ENCODE measurements at regions not wholly inside any gene's neighbourhood (a gene's known extent, or its start where the extent isn't known, plus 50 kb on each side); places are given as distances from the start of the nearest gene placed in this dataset.

DNA sequence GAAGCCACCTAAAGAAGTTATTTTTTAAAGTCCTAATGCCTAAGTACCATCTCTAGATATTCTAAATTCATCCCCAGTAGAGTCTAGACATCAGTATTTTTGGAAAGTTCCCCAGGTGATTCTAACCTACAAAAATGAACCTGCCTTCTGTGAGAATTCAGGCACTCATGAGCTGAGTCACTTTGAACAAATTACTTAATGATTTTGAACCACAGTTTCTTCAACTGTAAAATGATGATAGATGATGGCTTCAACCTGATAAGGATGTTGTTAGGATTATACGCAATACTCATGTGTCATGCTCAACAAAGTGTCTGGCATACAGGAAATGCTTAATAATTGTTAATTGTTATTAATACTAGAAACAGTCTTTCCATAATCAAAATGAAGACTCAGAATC lies 82.8 kb upstream of the OR5AK2 start:
- no peak for DNase-seq
- H3K27me3 ChIP-seq, result no peaks in the 10 kb centered on the region
- H3K4me3 ChIP-seq, result no peak overlapping the region
- H3K9me3 ChIP-seq, result no peaks in the 10 kb centered on the region
- H3K4me1 ChIP-seq, result no peaks in the 10 kb centered on the region
- H3K27ac ChIP-seq, result no peak overlapping the region
- no peaks in the 10 kb centered on the region for H3K36me3 ChIP-seq
- TF ChIP-seq, protein P1, sequence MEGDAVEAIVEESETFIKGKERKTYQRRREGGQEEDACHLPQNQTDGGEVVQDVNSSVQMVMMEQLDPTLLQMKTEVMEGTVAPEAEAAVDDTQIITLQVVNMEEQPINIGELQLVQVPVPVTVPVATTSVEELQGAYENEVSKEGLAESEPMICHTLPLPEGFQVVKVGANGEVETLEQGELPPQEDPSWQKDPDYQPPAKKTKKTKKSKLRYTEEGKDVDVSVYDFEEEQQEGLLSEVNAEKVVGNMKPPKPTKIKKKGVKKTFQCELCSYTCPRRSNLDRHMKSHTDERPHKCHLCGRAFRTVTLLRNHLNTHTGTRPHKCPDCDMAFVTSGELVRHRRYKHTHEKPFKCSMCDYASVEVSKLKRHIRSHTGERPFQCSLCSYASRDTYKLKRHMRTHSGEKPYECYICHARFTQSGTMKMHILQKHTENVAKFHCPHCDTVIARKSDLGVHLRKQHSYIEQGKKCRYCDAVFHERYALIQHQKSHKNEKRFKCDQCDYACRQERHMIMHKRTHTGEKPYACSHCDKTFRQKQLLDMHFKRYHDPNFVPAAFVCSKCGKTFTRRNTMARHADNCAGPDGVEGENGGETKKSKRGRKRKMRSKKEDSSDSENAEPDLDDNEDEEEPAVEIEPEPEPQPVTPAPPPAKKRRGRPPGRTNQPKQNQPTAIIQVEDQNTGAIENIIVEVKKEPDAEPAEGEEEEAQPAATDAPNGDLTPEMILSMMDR (IDR thresholded peaks at IDR 0.05), result no peak
- intact Hi-C loops (cut with DNase I), result no loop called here
- no peak for ATAC-seq
- WGBS, 2 donors, result 92 to 94% methylated on average over 1 of the region's 1 CpG

DNA sequence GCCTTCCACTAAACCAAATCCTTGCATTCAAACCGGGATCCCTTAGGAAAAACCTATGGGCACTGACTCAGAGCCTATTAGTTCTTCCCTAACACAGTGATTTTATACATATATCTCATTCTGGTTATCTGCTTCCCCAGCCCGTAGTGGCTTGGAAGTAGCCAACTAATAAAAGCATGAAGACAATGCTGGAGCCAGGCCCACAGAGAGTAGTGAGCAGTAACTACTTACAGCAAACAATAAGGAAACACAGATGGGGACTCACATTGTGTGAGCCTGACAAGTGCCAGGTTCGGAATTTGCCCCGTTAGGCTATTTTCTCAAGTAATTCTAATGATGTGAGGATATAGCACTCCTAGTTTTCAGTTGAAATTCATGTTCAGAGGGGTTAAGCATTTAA lies 83.3 kb upstream of the OR5AK2 start:
- intact Hi-C loops (cut with DNase I), result no loop called here
- Histone ChIP-seq H3K27me3 (no peaks in the 10 kb centered on the region), H3K4me1 (no peaks in the 10 kb centered on the region), H3K4me3 (no peak overlapping the region), H3K9me3 (no peaks in the 10 kb centered on the region), H3K36me3 (no peaks in the 10 kb centered on the region), H3K27ac (no peak overlapping the region)
- 65 to 69% methylated on average over 4 of the region's 4 CpGs for WGBS, 2 donors
- ATAC-seq (no peak), DNase-seq (no peak)
- TF ChIP-seq, protein P1 (IDR thresholded peaks at IDR 0.05), result no peak

DNA sequence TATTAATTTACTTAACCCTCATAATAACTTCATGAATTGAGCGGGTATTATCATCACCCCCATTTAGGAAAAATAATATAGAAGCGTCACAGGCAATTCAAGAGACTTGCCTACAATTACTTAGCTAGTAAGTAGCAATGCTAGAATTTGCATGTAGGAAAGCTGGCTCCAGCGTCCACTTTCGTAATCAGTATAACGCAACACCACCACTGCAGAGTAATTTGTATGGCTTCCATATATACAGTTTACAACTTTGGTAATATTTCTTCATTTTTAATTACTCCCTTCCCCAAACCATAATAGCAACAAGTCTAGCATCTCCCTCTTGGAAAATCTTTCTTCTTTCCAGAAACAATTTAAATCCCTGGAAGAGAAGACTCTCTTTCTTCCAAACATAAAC lies 89.9 kb upstream of the OR5AK2 start:
- WGBS, 2 donors, result 93 to 95% methylated on average over 5 of the region's 5 CpGs
- intact Hi-C loops (cut with DNase I), result no loop called here

GRCh38 chr11:56890584-56891305 lies 98.0 kb upstream of the OR5AK2 start:
- Histone ChIP-seq H3K27me3 (peaks cover 0 to 11% (median 0%) of the 10 kb centered on the region in 7 donors), H3K4me1 (no peaks in the 10 kb centered on the region), H3K9me3 (no peaks in the 10 kb centered on the region), H3K36me3 (no peaks in the 10 kb centered on the region), H3K27ac (no peak overlapping the region), H3K4me3 (no peak overlapping the region)
- no peak for ATAC-seq
- TF ChIP-seq, protein P1 (IDR thresholded peaks at IDR 0.05), result no peak
- DNase-seq, result no peak
- intact Hi-C loops (cut with DNase I), result no loop called here
- WGBS, 2 donors, result 79 to 80% methylated on average over 9 of the region's 9 CpGs

More for the DNA sequence above, 89.9 kb upstream of the OR5AK2 start:
- H3K27me3 ChIP-seq, result no peaks in the 10 kb centered on the region
- no peaks in the 10 kb centered on the region for H3K4me1 ChIP-seq
- H3K36me3 ChIP-seq, result no peaks in the 10 kb centered on the region
- no peaks in the 10 kb centered on the region for H3K9me3 ChIP-seq
- no peak overlapping the region for H3K4me3 ChIP-seq
- ATAC-seq, result no peak
- DNase-seq, result no peak
- no peak overlapping the region for H3K27ac ChIP-seq
- TF ChIP-seq, protein P1 (IDR thresholded peaks at IDR 0.05), result no peak

Measured in heart right ventricle (tissue), 16 donors.